ENCODE measurements at regions not wholly inside any gene's neighbourhood (a gene's known extent, or its start where the extent isn't known, plus 50 kb on each side); places are given as distances from the start of the nearest gene placed in this dataset.

- Mint-ChIP-seq H3K27me3 (ENCODE audit: unreplicated experiment) (no peaks in the 10 kb centered on the region), H3K4me1 (ENCODE audit: unreplicated experiment) (peaks cover 8% of the 10 kb centered on the region), H3K4me3 (ENCODE audit: unreplicated experiment) (no peak overlapping the region), H3K27ac (ENCODE audit: unreplicated experiment) (no peak overlapping the region), H3K9me3 (ENCODE audit: unreplicated experiment) (no peaks in the 10 kb centered on the region), H3K36me3 (ENCODE audit: low read depth, unreplicated experiment) (no peaks in the 10 kb centered on the region)
- no peak for TF ChIP-seq CTCF (IDR thresholded peaks at IDR 0.05; ENCODE audit: unreplicated experiment)
- no peak for DNase-seq (ENCODE audit: low spot score)
Observed at GRCh38 chr6:146909376-146909775, 294.8 kb upstream of the STXBP5 start.

- Mint-ChIP-seq H3K27me3 (ENCODE audit: unreplicated experiment) (no peaks in the 10 kb centered on the region), H3K36me3 (ENCODE audit: low read depth, unreplicated experiment) (no peaks in the 10 kb centered on the region), H3K4me3 (ENCODE audit: unreplicated experiment) (no peak overlapping the region), H3K9me3 (ENCODE audit: unreplicated experiment) (no peaks in the 10 kb centered on the region), H3K4me1 (ENCODE audit: unreplicated experiment) (peaks cover 8% of the 10 kb centered on the region), H3K27ac (ENCODE audit: unreplicated experiment) (no peak overlapping the region)
- no peak for TF ChIP-seq CTCF (IDR thresholded peaks at IDR 0.05; ENCODE audit: unreplicated experiment)
- no peak for DNase-seq (ENCODE audit: low spot score)
Observed at GRCh38 chr6:146909886-146910285, 294.3 kb upstream of the STXBP5 start.

GRCh38 chr6:146910611-146911010 is 293.6 kb upstream of the STXBP5 start:
- Mint-ChIP-seq H3K27ac (ENCODE audit: unreplicated experiment) (no peak overlapping the region), H3K9me3 (ENCODE audit: unreplicated experiment) (no peaks in the 10 kb centered on the region), H3K4me3 (ENCODE audit: unreplicated experiment) (no peak overlapping the region), H3K27me3 (ENCODE audit: unreplicated experiment) (no peaks in the 10 kb centered on the region), H3K4me1 (ENCODE audit: unreplicated experiment) (peaks cover 9% of the 10 kb centered on the region), H3K36me3 (ENCODE audit: low read depth, unreplicated experiment) (no peaks in the 10 kb centered on the region)
- no peak for TF ChIP-seq CTCF (IDR thresholded peaks at IDR 0.05; ENCODE audit: unreplicated experiment)
- no peak for DNase-seq (ENCODE audit: low spot score)

- H3K4me1 Mint-ChIP-seq (ENCODE audit: unreplicated experiment): peaks cover 12% of the 10 kb centered on the region
Observed at GRCh38 chr6:146911635-146912215, 292.5 kb upstream of the STXBP5 start.

More at GRCh38 chr6:146911635-146912215, 292.5 kb upstream of the STXBP5 start:
- Mint-ChIP-seq H3K9me3 (ENCODE audit: unreplicated experiment) (no peaks in the 10 kb centered on the region), H3K27me3 (ENCODE audit: unreplicated experiment) (no peaks in the 10 kb centered on the region), H3K36me3 (ENCODE audit: low read depth, unreplicated experiment) (no peaks in the 10 kb centered on the region), H3K27ac (ENCODE audit: unreplicated experiment) (no peak overlapping the region), H3K4me3 (ENCODE audit: unreplicated experiment) (no peak overlapping the region)
- no peak for TF ChIP-seq CTCF (IDR thresholded peaks at IDR 0.05; ENCODE audit: unreplicated experiment)
- DNase-seq (ENCODE audit: low spot score): no peak
